Naive B cell (primary cell): ENCODE measurements at regions not wholly inside any gene's neighbourhood (a gene's known extent, or its start where the extent isn't known, plus 50 kb on each side); places are given as distances from the start of the nearest gene placed in this dataset.

Source experiments
- ATAC-seq, 2 donors: fragments of 150-1000 bp; cut with Tn5 transposase; 2 replicates each; pipeline ENCODE4 v1.10.0; 2021; ENCODE audit warnings: low read depth in 2 of 2, mild to moderate bottlenecking in 2 of 2, moderate library complexity in 2 of 2
- DNase-seq: peaks from one replicate; pipeline ENCODE4 v3.0.0; 2022
- H3K27ac Mint-ChIP-seq, 6 donors: one replicate each; pipeline ENCODE4 v1.8.0; 2020 to 2022; ENCODE audit warnings: mild to moderate bottlenecking in 6 of 6, mixed read lengths in 6 of 6, moderate library complexity in 5 of 6, inconsistent platforms in 2 of 6
- H3K27me3 Mint-ChIP-seq, 3 donors: one replicate each; pipeline ENCODE4 v1.8.0; 2021 to 2022; ENCODE audit warnings: mixed read lengths in 3 of 3, mild to moderate bottlenecking in 1 of 3
- H3K36me3 Mint-ChIP-seq, 2 donors: one replicate each; pipeline ENCODE4 v1.8.0; 2020 to 2022; ENCODE audit warnings: mixed read lengths in 2 of 2, inconsistent platforms in 1 of 2, mild to moderate bottlenecking in 1 of 2
- H3K4me1 Mint-ChIP-seq, 3 donors: one replicate each; pipeline ENCODE4 v1.8.0; 2020 to 2022; ENCODE audit warnings: mixed read lengths in 3 of 3, inconsistent platforms in 1 of 3, mild to moderate bottlenecking in 1 of 3, moderate library complexity in 1 of 3
- H3K4me3 Mint-ChIP-seq, 8 donors: one replicate each; pipeline ENCODE4 v1.8.0; 2020 to 2022; ENCODE audit warnings: mild to moderate bottlenecking in 8 of 8, mixed read lengths in 8 of 8, moderate library complexity in 8 of 8, inconsistent platforms in 2 of 8
- H3K9me3 Mint-ChIP-seq, 7 donors: one replicate each; pipeline ENCODE4 v1.8.0; 2020 to 2022; ENCODE audit warnings: mixed read lengths in 7 of 7, mild to moderate bottlenecking in 5 of 7, inconsistent platforms in 2 of 7, moderate library complexity in 1 of 7

- Mint-ChIP-seq H3K27me3 (peaks cover 8 to 20% (median 16%) of the 10 kb centered on the region in 3 donors), H3K4me3 (no peak overlapping the region), H3K4me1 (no peaks in the 10 kb centered on the region), H3K27ac (no peak overlapping the region), H3K9me3 (peaks cover 7 to 35% (median 19%) of the 10 kb centered on the region in 7 donors), H3K36me3 (no peaks in the 10 kb centered on the region)
- DNase-seq = no peak
- ATAC-seq = no peak
Measured at GRCh38 chr10:125392154-125392553, 231.8 kb upstream of the CTBP2 start.

GRCh38 chr10:125389648-125390047 is 229.3 kb upstream of the CTBP2 start:
- DNase-seq (no peak), ATAC-seq (no peak)
- H3K27me3 Mint-ChIP-seq = peaks cover 12 to 21% (median 19%) of the 10 kb centered on the region in 3 donors
- no peaks in the 10 kb centered on the region for H3K4me1 Mint-ChIP-seq
- H3K36me3 Mint-ChIP-seq = no peaks in the 10 kb centered on the region
- no peak overlapping the region for H3K4me3 Mint-ChIP-seq
- peaks cover 7 to 35% (median 20%) of the 10 kb centered on the region in 7 donors for H3K9me3 Mint-ChIP-seq
- peak overlapping the region in 1 of 6 donors; percentile 24 for H3K27ac Mint-ChIP-seq

- DNase-seq = no peak
- Mint-ChIP-seq H3K4me3 (no peak overlapping the region), H3K9me3 (peaks cover 9 to 42% (median 18%) of the 10 kb centered on the region in 7 donors), H3K27me3 (peaks cover 5 to 34% (median 21%) of the 10 kb centered on the region in 3 donors), H3K36me3 (no peaks in the 10 kb centered on the region), H3K27ac (no peak overlapping the region), H3K4me1 (no peaks in the 10 kb centered on the region)
- ATAC-seq = no peak
Measured at GRCh38 chr10:125379592-125379991, 219.2 kb upstream of the CTBP2 start.

- H3K27me3 Mint-ChIP-seq = peaks cover 8 to 24% (median 24%) of the 10 kb centered on the region in 3 donors
- no peaks in the 10 kb centered on the region for H3K36me3 Mint-ChIP-seq
- ATAC-seq (no peak), DNase-seq (no peak)
- H3K4me1 Mint-ChIP-seq = no peaks in the 10 kb centered on the region
- H3K27ac Mint-ChIP-seq = no peak overlapping the region
- H3K9me3 Mint-ChIP-seq = peaks cover 8 to 38% (median 14%) of the 10 kb centered on the region in 7 donors
- H3K4me3 Mint-ChIP-seq = no peak overlapping the region
Measured at GRCh38 chr10:125377368-125377767, 217.0 kb upstream of the CTBP2 start.

GRCh38 chr10:125375210-125375609 is 214.8 kb upstream of the CTBP2 start:
- H3K27ac Mint-ChIP-seq = no peak overlapping the region
- peaks cover 5 to 19% (median 9%) of the 10 kb centered on the region in 7 donors for H3K9me3 Mint-ChIP-seq
- no peaks in the 10 kb centered on the region for H3K36me3 Mint-ChIP-seq
- peaks cover 17 to 33% (median 25%) of the 10 kb centered on the region in 3 donors for H3K27me3 Mint-ChIP-seq
- H3K4me1 Mint-ChIP-seq = no peaks in the 10 kb centered on the region
- H3K4me3 Mint-ChIP-seq = no peak overlapping the region
- ATAC-seq (no peak), DNase-seq (no peak)

- H3K27ac Mint-ChIP-seq = no peak overlapping the region
- H3K27me3 Mint-ChIP-seq = peaks cover 20 to 33% (median 29%) of the 10 kb centered on the region in 3 donors
- no peaks in the 10 kb centered on the region for H3K36me3 Mint-ChIP-seq
- DNase-seq = no peak
- no peak overlapping the region for H3K4me3 Mint-ChIP-seq
- ATAC-seq = no peak
- H3K4me1 Mint-ChIP-seq = no peaks in the 10 kb centered on the region
- H3K9me3 Mint-ChIP-seq = peaks cover 0 to 5% (median 3%) of the 10 kb centered on the region in 7 donors
Measured at GRCh38 chr10:125373546-125373945, 213.2 kb upstream of the CTBP2 start.

- DNase-seq (no peak), ATAC-seq (no peak)
- Mint-ChIP-seq H3K4me3 (no peak overlapping the region), H3K36me3 (no peaks in the 10 kb centered on the region), H3K27me3 (peaks cover 20 to 30% (median 28%) of the 10 kb centered on the region in 3 donors), H3K27ac (no peak overlapping the region), H3K4me1 (no peaks in the 10 kb centered on the region), H3K9me3 (peaks cover 0 to 6% (median 3%) of the 10 kb centered on the region in 7 donors)
Measured at GRCh38 chr10:125370578-125370977, 210.2 kb upstream of the CTBP2 start.

GRCh38 chr10:125369382-125370326 is 209.3 kb upstream of the CTBP2 start:
- ATAC-seq = no peak

GRCh38 chr10:125368146-125368545 is 207.8 kb upstream of the CTBP2 start:
- Mint-ChIP-seq H3K9me3 (peaks cover 4 to 29% (median 14%) of the 10 kb centered on the region in 7 donors), H3K4me1 (no peaks in the 10 kb centered on the region), H3K4me3 (no peak overlapping the region), H3K27ac (no peak overlapping the region), H3K27me3 (peaks cover 8 to 24% (median 19%) of the 10 kb centered on the region in 3 donors), H3K36me3 (peaks cover 0 to 10% of the 10 kb centered on the region in 2 donors)
- ATAC-seq = no peak
- DNase-seq = no peak

More at GRCh38 chr10:125369382-125370326, 209.3 kb upstream of the CTBP2 start:
- H3K27ac Mint-ChIP-seq = no peak overlapping the region
- peaks cover 0 to 7% of the 10 kb centered on the region in 2 donors for H3K36me3 Mint-ChIP-seq
- peaks cover 3 to 15% (median 10%) of the 10 kb centered on the region in 7 donors for H3K9me3 Mint-ChIP-seq
- H3K4me1 Mint-ChIP-seq = no peaks in the 10 kb centered on the region
- H3K4me3 Mint-ChIP-seq = no peak overlapping the region
- DNase-seq = no peak
- peaks cover 22 to 30% (median 23%) of the 10 kb centered on the region in 3 donors for H3K27me3 Mint-ChIP-seq

GRCh38 chr10:125363791-125364190 is 203.4 kb upstream of the CTBP2 start:
- H3K27me3 Mint-ChIP-seq = peaks cover 7 to 24% (median 7%) of the 10 kb centered on the region in 3 donors
- no peak overlapping the region for H3K27ac Mint-ChIP-seq
- no peaks in the 10 kb centered on the region for H3K4me1 Mint-ChIP-seq
- peaks cover 9 to 40% (median 21%) of the 10 kb centered on the region in 7 donors for H3K9me3 Mint-ChIP-seq
- H3K4me3 Mint-ChIP-seq = no peak overlapping the region
- ATAC-seq = no peak
- DNase-seq = no peak
- peaks cover 0 to 10% of the 10 kb centered on the region in 2 donors for H3K36me3 Mint-ChIP-seq

- Mint-ChIP-seq H3K27me3 (peaks cover 7 to 25% (median 7%) of the 10 kb centered on the region in 3 donors), H3K9me3 (peaks cover 9 to 45% (median 26%) of the 10 kb centered on the region in 7 donors), H3K4me1 (no peaks in the 10 kb centered on the region), H3K27ac (no peak overlapping the region), H3K4me3 (no peak overlapping the region), H3K36me3 (peaks cover 0 to 10% of the 10 kb centered on the region in 2 donors)
- ATAC-seq (no peak), DNase-seq (no peak)
Measured at GRCh38 chr10:125362950-125363349, 202.6 kb upstream of the CTBP2 start.

GRCh38 chr10:125359401-125359800 is 199.0 kb upstream of the CTBP2 start:
- ATAC-seq = no peak
- no peak for DNase-seq
- Mint-ChIP-seq H3K27me3 (peaks cover 3 to 23% (median 16%) of the 10 kb centered on the region in 3 donors), H3K36me3 (peaks cover 0 to under 1% of the 10 kb centered on the region in 2 donors), H3K4me1 (no peaks in the 10 kb centered on the region), H3K27ac (no peak overlapping the region), H3K9me3 (peaks cover 0 to 36% (median 18%) of the 10 kb centered on the region in 7 donors), H3K4me3 (no peak overlapping the region)

- no peak for ATAC-seq
- Mint-ChIP-seq H3K27me3 (peaks cover 14 to 40% (median 37%) of the 10 kb centered on the region in 3 donors), H3K27ac (no peak overlapping the region), H3K4me3 (no peak overlapping the region), H3K9me3 (peaks cover 4 to 24% (median 8%) of the 10 kb centered on the region in 7 donors), H3K4me1 (no peaks in the 10 kb centered on the region), H3K36me3 (no peaks in the 10 kb centered on the region)
- no peak for DNase-seq
Measured at GRCh38 chr10:125355657-125356056, 195.3 kb upstream of the CTBP2 start.

GRCh38 chr10:125350519-125350918 is 190.2 kb upstream of the CTBP2 start:
- no peak overlapping the region for H3K4me3 Mint-ChIP-seq
- ATAC-seq = no peak
- no peaks in the 10 kb centered on the region for H3K4me1 Mint-ChIP-seq

More at GRCh38 chr10:125350519-125350918, 190.2 kb upstream of the CTBP2 start:
- Mint-ChIP-seq H3K36me3 (peaks cover 0 to 5% of the 10 kb centered on the region in 2 donors), H3K27ac (no peak overlapping the region), H3K9me3 (peaks cover 0 to 4% (median 3%) of the 10 kb centered on the region in 7 donors), H3K27me3 (peaks cover 26 to 55% (median 44%) of the 10 kb centered on the region in 3 donors)
- no peak for DNase-seq
